Stimulated activated CD8-positive, alpha-beta memory T cell treated with anti-CD3 and anti-CD28 coated beads, Interleukin-7, amount 100 ng/mL, for 4 hours (primary cell): ENCODE measurements at regions not wholly inside any gene's neighbourhood (a gene's known extent, or its start where the extent isn't known, plus 50 kb on each side); places are given as distances from the start of the nearest gene placed in this dataset.

ENCODE experiments used
- DNase-seq, 2 donors: peaks; one replicate each; pipeline ENCODE4 v3.0.0-alpha.2; 2020; ENCODE audit warnings: low read depth in 2 of 2

DNA sequence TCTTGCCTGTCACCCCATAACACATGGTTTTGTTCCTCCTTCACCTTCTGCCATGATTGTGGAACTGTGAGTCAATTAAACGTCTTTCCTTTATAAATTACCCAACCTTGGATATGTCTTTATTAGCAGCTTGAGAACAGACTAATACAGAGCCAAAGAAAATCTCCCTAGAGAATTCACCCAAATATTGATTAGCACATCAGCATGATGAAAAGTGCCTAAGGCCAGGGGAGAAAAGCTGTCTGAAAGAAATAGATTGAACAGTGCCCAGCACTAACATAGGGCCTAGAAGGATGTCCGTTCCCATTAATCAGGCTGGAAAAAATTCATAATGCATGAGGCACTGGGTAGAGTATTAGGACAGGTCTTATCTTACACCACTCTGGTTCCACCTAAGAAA is 111.9 kb upstream of the CALN1 start:
- no peak for DNase-seq

GRCh38 chr7:72504061-72504706 is 92.0 kb upstream of the CALN1 start:
- DNase-seq, result no peak

GRCh38 chr7:72503644-72504043 is 91.5 kb upstream of the CALN1 start:
- DNase-seq, result no peak

- DNase-seq, result no peak
Measured at GRCh38 chr7:72494807-72495206, 82.7 kb upstream of the CALN1 start.

DNA sequence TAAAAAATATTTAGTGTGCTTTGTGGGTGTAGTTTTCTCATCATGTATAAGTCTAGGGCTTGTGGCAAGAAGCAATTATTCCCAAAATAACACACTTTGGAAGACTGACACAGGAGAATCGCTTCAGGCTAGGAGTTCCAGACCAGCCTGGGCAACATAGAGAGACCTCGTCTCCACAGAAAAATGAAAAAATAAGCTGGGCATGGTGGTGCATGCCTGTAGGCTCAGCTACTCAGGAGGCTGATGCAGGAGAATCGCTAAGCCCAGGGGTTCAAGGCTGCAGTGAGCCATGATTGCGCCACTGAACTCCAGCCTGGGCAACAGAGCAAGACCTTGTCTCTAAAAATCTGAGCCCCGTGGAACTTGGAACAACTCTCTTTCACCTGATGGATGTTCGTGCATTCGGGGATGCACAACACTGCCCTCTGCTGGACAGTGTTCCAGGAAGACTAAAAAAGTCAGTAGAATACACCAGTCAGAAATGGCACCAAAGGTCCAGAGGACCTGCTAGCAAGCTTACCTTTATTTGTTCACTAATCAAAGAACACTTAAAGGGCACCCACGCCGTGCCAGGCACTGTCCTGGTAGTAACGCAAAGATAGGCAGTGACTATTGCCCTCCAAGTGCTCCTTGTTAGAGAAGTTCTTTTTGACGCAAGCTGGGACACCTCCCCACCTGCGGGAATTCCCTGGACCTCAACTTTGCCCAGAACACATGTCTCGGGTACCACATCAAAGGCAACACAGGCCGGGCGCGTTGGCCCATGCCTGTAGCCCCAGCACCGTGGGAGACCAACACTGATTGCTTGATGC is 81.9 kb upstream of the CALN1 start:
- DNase-seq, result peak in 1 of 2 donors; percentile 13

GRCh38 chr7:72492461-72493065 is 80.4 kb upstream of the CALN1 start:
- no peak for DNase-seq

GRCh38 chr7:72490301-72490700 is 78.2 kb upstream of the CALN1 start:
- no peak for DNase-seq

GRCh38 chr7:72481934-72482333 is 69.8 kb upstream of the CALN1 start:
- no peak for DNase-seq

GRCh38 chr7:72476608-72477305 is 64.6 kb upstream of the CALN1 start:
- no peak for DNase-seq

- no peak for DNase-seq
Measured at GRCh38 chr7:72467237-72467636, 55.1 kb upstream of the CALN1 start.

DNA sequence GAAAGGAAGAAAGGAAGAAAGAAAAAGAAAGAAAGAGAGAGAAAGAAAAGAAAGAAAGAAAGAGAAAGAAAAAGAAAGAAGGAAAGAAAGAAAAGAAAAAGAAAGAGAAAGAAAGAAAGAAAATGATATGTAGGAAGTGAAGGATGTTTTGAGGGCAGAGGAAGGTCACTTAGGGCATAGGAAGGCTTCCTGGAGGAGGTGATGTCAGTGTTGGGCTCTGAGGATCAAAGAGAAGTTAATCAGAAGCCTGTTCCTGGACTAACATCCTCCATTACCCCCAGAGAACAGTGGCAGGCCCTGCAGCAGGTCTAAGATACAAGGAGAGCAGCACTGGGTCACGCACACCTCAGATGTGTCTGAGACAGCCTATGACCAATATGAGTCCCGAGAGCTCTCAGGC is 54.7 kb upstream of the CALN1 start:
- no peak for DNase-seq

DNA sequence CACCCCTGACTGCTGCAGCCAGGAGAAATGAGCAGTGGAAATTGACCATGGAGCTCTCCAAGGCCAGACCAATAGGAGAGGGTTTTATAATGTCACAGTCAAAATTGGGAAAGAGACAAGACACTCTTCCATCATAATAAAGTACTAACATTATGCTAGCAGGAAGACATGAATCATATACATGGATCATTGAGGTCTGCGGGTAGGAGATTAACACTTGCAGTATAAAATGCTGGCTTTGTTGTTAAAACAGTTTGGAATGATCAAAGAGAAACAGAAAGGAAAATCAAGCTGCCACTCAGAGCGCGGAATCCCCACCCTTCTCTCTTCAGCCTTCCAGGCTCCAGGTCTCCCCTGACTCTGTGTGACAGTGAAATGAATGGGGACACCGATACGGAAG is 53.4 kb upstream of the CALN1 start:
- DNase-seq, result no peak

GRCh38 chr7:72462311-72462710 is 50.2 kb upstream of the CALN1 start:
- no peak for DNase-seq
